K562 (cell line): ENCODE measurements at regions not wholly inside any gene's neighbourhood (a gene's known extent, or its start where the extent isn't known, plus 50 kb on each side); places are given as distances from the start of the nearest gene placed in this dataset.

Source experiments
- ATAC-seq: fragments of 200-7000 bp; cut with Tn5 transposase; 3 replicates; pipeline ENCODE4 v1.9.1; 2020; ENCODE audit warnings: moderate library complexity
- BruUV-seq: library from RNA; stranded (reverse); fragments of 400-500 nt; replicated peaks from 2 replicates; lab custom pipeline; 2021; lab: Mats Ljungman, UMichigan
- CTCF ChIA-PET: fragments of 300-600 bp; formaldehyde crosslinking; extraction: SDS; loops from one replicate; lab custom pipeline; 2021; ENCODE audit warnings: low intra/inter-chr PET ratio; lab: Yijun Ruan, JAX
- POLR2A ChIA-PET: fragments of 300-600, 350-650 bp; sonication (Branson Sonifier 250); formaldehyde crosslinking; extraction: SDS; loops from one replicate; lab custom pipeline; 2021; ENCODE audit warnings: antibody characterized with exemption, inconsistent platforms; lab: Yijun Ruan, JAX
- DNase-seq, 4 experiments: peaks; one replicate each; pipeline versions ENCODE4 v3.0.0 to v3.0.0-alpha.2; 2011 to 2018; ENCODE audit warnings: low spot score in 3 of 4, mixed read lengths in 3 of 4; ENCODE audit errors: extremely low read depth in 1 of 4
- FAIRE-seq: peaks from 2 replicates; lab custom pipeline; 2011; peaks lifted over from hg19 to GRCh38; lab: Jason Lieb, UNC
- H2AFZ ChIP-seq: 2 replicates; pipeline ENCODE4 v1.6.0; 2011; ENCODE audit warnings: low read depth, low read length, control low read depth, inconsistent platforms
- H3K27ac ChIP-seq: fragments of 200-600 bp; 3 replicates; pipeline ENCODE4 v1.8.0; 2011; ENCODE audit warnings: low read depth, mild to moderate bottlenecking, control low read depth, inconsistent platforms, low read length, moderate library complexity, mixed read lengths; ENCODE audit errors: extremely low read depth
- H3K27me3 ChIP-seq, 2 experiments: fragments of 300-600 bp in 1 of 2; 2 replicates in 1 of 2; 3 replicates in 1 of 2; pipeline versions ENCODE4 v1.6.0 to v1.8.0; 2011; ENCODE audit warnings: inconsistent platforms in 2 of 2, low read length in 2 of 2, mild to moderate bottlenecking in 1 of 2, mixed read lengths in 1 of 2, moderate library complexity in 1 of 2; ENCODE audit not compliant: control insufficient read depth in 2 of 2, insufficient read depth in 2 of 2
- H3K36me3 ChIP-seq: fragments of 300-600 bp; 3 replicates; pipeline ENCODE4 v1.8.0; 2011; ENCODE audit warnings: mild to moderate bottlenecking, low read length, inconsistent platforms; ENCODE audit not compliant: control insufficient read depth, insufficient read depth
- H3K4me1 ChIP-seq, 2 experiments: fragments of 200-600 bp in 1 of 2; replicated peaks in 1 of 2; 2 replicates in 1 of 2; 3 replicates in 1 of 2; pipeline versions ENCODE4 v1.5.1 to v1.8.0; 2011; ENCODE audit warnings: inconsistent platforms in 2 of 2, low read length in 2 of 2, mild to moderate bottlenecking in 1 of 2, mixed read lengths in 1 of 2, moderate library complexity in 1 of 2; ENCODE audit not compliant: control insufficient read depth in 2 of 2, insufficient read depth in 2 of 2
- H3K4me2 ChIP-seq: 2 replicates; pipeline ENCODE4 v1.6.1; 2011; ENCODE audit warnings: low read length, control low read depth, inconsistent platforms, mixed read lengths; ENCODE audit not compliant: insufficient read depth
- H3K4me3 ChIP-seq: fragments of 200-600 bp; sonication (generic), shearing (Covaris generic); 2 replicates; pipeline ENCODE4 v1.5.1; 2016; ENCODE audit warnings: control low read depth, inconsistent platforms
- H3K79me2 ChIP-seq: fragments of 200-600 bp; 3 replicates; pipeline ENCODE4 v1.8.0; 2011; ENCODE audit warnings: low read length, inconsistent platforms; ENCODE audit not compliant: control insufficient read depth, insufficient read depth
- H3K9ac ChIP-seq, 2 experiments: 2 replicates each; pipeline versions ENCODE4 v1.6.0 to v1.6.1; 2011; ENCODE audit warnings: low read depth in 2 of 2, low read length in 2 of 2, control low read depth in 1 of 2, inconsistent platforms in 1 of 2, mild to moderate bottlenecking in 1 of 2, mixed read lengths in 1 of 2; ENCODE audit not compliant: insufficient read depth in 1 of 2
- H3K9me1 ChIP-seq: one replicate; pipeline ENCODE4 v1.6.0; 2011; ENCODE audit warnings: inconsistent platforms, mild to moderate bottlenecking, low read length, moderate library complexity; ENCODE audit not compliant: control insufficient read depth, insufficient read depth
- H3K9me3 ChIP-seq: replicated peaks from 2 replicates; pipeline ENCODE4 v1.5.1; 2011; ENCODE audit warnings: low read depth, low read length, inconsistent platforms; ENCODE audit not compliant: control insufficient read depth, insufficient read depth
- H4K20me1 ChIP-seq: replicated peaks from 2 replicates; pipeline ENCODE4 v1.6.1; 2011; ENCODE audit warnings: low read length, inconsistent platforms, mixed read lengths; ENCODE audit not compliant: control insufficient read depth, insufficient read depth
- CHD2 ChIP-seq: IDR thresholded peaks from 2 replicates; pipeline ENCODE4 v1.6.1; 2011; ENCODE audit warnings: low read depth, low read length
- L3MBTL2 ChIP-seq: fragments of 450-650 bp; IDR thresholded peaks from 2 replicates; pipeline ENCODE4 v1.6.1; 2016; ENCODE audit warnings: mild to moderate bottlenecking, moderate library complexity
- RBM25 ChIP-seq: fragments of 200-400 bp; formaldehyde crosslinking; IDR thresholded peaks from 2 replicates; pipeline ENCODE4 v1.6.1; 2018; ENCODE audit warnings: low read length, low read depth, moderate library complexity; ENCODE audit not compliant: severe bottlenecking
- ZNF384 ChIP-seq: IDR thresholded peaks from 2 replicates; pipeline ENCODE4 v1.6.1; 2012; ENCODE audit warnings: low read depth, low read length, improper control_type of control experiment
- WGBS: fragments of 100-300 bp; shearing (Covaris generic); methylation state at CpG from one replicate; pipeline ENCODE4 v1.1.6; 2016; ENCODE audit warnings: low coverage, mixed read lengths; ENCODE audit not compliant: insufficient coverage; ENCODE audit errors: missing lambda C conversion rate; 5-methylcytosine and 5-hydroxymethylcytosine counted together
- in situ Hi-C: fragments of 300-500 bp; cut with MboI; formaldehyde crosslinking; loops from 4 replicates; pipeline ENCODE4 v1.15.0; 2018; ENCODE audit warnings: inconsistent platforms, mixed read lengths
- intact Hi-C: fragments of 100-400 bp; cut with micrococcal nuclease; formaldehyde crosslinking; loops from 2 replicates; pipeline ENCODE4 v1.14.2; 2022
- TF ChIP-seq, protein P1 (sequence below): fragments of 450-650 bp; IDR thresholded peaks from 2 replicates; pipeline ENCODE4 v1.6.1; 2016; ENCODE audit warnings: mild to moderate bottlenecking, moderate library complexity
- TF ChIP-seq, protein P2 (sequence below), 2 experiments: IDR thresholded peaks; 2 replicates each; pipeline ENCODE4 v1.6.1; 2011; ENCODE audit warnings: borderline replicate concordance in 1 of 2, control low read depth in 1 of 2, low read depth in 1 of 2, low read length in 1 of 2, mild to moderate bottlenecking in 1 of 2, mixed read lengths in 1 of 2, moderate library complexity in 1 of 2; ENCODE audit not compliant: insufficient read depth in 1 of 2, insufficient read length in 1 of 2, poor library complexity in 1 of 2, severe bottlenecking in 1 of 2; ENCODE audit errors: extremely low read depth in 1 of 2
- TF ChIP-seq, protein P3 (sequence below): fragments of 450-650 bp; formaldehyde crosslinking; IDR thresholded peaks from 2 replicates; pipeline ENCODE4 v1.4.0; 2022; ENCODE audit warnings: mild to moderate bottlenecking, moderate library complexity

DNA sequence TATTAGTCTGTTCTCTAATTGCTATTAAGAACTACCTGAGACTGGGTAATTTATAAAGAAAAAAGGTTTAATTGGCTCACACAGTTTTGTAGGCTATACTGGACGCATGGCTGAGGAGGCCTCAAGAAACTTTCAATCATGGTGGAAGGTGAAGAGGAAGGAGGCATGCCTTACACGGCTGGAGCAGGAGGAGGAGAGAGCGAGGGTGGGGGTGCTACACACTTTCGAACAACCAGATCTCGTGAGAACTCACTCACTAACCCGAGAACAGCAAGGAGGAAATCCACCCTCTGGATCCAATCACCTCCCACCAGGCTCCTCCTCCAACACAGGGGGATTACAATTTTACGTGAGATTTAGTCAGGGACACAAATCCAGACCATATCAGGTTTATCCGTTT is 90.0 kb downstream of the RMI1 start:
- Histone ChIP-seq H2AFZ (no peak overlapping the region; the same call in 1 of the 2 replicates), H3K9me1 (no peaks in the 10 kb centered on the region), H3K9ac (no peak overlapping the region), H3K27ac (no peak overlapping the region), H4K20me1 (no peaks in the 10 kb centered on the region), H3K4me1 (no peaks in the 10 kb centered on the region), H3K79me2 (no peaks in the 10 kb centered on the region), H3K4me2 (no peak overlapping the region), H3K4me3 (no peak overlapping the region), H3K36me3 (no peaks in the 10 kb centered on the region), H3K9me3 (no peaks in the 10 kb centered on the region), H3K27me3 (no peaks in the 10 kb centered on the region; a peak in 1 of 5 replicates)
- WGBS = 14% methylated on average over 6 of the region's 8 CpGs
- intact Hi-C loops = no loop called here
- ATAC-seq = peak; percentile 77
- FAIRE-seq = no peak
- no TSS peak for BruUV-seq
- peak in 1 of 4 experiments; percentile 9 for DNase-seq
- peak; percentile 79 for TF ChIP-seq L3MBTL2
- TF ChIP-seq, protein P1, sequence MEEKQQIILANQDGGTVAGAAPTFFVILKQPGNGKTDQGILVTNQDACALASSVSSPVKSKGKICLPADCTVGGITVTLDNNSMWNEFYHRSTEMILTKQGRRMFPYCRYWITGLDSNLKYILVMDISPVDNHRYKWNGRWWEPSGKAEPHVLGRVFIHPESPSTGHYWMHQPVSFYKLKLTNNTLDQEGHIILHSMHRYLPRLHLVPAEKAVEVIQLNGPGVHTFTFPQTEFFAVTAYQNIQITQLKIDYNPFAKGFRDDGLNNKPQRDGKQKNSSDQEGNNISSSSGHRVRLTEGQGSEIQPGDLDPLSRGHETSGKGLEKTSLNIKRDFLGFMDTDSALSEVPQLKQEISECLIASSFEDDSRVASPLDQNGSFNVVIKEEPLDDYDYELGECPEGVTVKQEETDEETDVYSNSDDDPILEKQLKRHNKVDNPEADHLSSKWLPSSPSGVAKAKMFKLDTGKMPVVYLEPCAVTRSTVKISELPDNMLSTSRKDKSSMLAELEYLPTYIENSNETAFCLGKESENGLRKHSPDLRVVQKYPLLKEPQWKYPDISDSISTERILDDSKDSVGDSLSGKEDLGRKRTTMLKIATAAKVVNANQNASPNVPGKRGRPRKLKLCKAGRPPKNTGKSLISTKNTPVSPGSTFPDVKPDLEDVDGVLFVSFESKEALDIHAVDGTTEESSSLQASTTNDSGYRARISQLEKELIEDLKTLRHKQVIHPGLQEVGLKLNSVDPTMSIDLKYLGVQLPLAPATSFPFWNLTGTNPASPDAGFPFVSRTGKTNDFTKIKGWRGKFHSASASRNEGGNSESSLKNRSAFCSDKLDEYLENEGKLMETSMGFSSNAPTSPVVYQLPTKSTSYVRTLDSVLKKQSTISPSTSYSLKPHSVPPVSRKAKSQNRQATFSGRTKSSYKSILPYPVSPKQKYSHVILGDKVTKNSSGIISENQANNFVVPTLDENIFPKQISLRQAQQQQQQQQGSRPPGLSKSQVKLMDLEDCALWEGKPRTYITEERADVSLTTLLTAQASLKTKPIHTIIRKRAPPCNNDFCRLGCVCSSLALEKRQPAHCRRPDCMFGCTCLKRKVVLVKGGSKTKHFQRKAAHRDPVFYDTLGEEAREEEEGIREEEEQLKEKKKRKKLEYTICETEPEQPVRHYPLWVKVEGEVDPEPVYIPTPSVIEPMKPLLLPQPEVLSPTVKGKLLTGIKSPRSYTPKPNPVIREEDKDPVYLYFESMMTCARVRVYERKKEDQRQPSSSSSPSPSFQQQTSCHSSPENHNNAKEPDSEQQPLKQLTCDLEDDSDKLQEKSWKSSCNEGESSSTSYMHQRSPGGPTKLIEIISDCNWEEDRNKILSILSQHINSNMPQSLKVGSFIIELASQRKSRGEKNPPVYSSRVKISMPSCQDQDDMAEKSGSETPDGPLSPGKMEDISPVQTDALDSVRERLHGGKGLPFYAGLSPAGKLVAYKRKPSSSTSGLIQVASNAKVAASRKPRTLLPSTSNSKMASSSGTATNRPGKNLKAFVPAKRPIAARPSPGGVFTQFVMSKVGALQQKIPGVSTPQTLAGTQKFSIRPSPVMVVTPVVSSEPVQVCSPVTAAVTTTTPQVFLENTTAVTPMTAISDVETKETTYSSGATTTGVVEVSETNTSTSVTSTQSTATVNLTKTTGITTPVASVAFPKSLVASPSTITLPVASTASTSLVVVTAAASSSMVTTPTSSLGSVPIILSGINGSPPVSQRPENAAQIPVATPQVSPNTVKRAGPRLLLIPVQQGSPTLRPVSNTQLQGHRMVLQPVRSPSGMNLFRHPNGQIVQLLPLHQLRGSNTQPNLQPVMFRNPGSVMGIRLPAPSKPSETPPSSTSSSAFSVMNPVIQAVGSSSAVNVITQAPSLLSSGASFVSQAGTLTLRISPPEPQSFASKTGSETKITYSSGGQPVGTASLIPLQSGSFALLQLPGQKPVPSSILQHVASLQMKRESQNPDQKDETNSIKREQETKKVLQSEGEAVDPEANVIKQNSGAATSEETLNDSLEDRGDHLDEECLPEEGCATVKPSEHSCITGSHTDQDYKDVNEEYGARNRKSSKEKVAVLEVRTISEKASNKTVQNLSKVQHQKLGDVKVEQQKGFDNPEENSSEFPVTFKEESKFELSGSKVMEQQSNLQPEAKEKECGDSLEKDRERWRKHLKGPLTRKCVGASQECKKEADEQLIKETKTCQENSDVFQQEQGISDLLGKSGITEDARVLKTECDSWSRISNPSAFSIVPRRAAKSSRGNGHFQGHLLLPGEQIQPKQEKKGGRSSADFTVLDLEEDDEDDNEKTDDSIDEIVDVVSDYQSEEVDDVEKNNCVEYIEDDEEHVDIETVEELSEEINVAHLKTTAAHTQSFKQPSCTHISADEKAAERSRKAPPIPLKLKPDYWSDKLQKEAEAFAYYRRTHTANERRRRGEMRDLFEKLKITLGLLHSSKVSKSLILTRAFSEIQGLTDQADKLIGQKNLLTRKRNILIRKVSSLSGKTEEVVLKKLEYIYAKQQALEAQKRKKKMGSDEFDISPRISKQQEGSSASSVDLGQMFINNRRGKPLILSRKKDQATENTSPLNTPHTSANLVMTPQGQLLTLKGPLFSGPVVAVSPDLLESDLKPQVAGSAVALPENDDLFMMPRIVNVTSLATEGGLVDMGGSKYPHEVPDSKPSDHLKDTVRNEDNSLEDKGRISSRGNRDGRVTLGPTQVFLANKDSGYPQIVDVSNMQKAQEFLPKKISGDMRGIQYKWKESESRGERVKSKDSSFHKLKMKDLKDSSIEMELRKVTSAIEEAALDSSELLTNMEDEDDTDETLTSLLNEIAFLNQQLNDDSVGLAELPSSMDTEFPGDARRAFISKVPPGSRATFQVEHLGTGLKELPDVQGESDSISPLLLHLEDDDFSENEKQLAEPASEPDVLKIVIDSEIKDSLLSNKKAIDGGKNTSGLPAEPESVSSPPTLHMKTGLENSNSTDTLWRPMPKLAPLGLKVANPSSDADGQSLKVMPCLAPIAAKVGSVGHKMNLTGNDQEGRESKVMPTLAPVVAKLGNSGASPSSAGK = peak; percentile 79
- TF ChIP-seq, protein P2, sequence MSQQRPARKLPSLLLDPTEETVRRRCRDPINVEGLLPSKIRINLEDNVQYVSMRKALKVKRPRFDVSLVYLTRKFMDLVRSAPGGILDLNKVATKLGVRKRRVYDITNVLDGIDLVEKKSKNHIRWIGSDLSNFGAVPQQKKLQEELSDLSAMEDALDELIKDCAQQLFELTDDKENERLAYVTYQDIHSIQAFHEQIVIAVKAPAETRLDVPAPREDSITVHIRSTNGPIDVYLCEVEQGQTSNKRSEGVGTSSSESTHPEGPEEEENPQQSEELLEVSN (IDR thresholded peaks at IDR 0.05; ENCODE audit: borderline replicate concordance in 1 of 2, extremely low read depth in 1 of 2, insufficient read depth in 1 of 2, insufficient read length in 1 of 2, low read depth in 1 of 2, low read length in 1 of 2, poor library complexity in 1 of 2, severe bottlenecking in 1 of 2) = peak in 1 of 2 experiments; percentile 46
- peak; percentile 29 for TF ChIP-seq RBM25
- TF ChIP-seq ZNF384 = no peak
- TF ChIP-seq CHD2 = peak; percentile 89
- TF ChIP-seq, protein P3, sequence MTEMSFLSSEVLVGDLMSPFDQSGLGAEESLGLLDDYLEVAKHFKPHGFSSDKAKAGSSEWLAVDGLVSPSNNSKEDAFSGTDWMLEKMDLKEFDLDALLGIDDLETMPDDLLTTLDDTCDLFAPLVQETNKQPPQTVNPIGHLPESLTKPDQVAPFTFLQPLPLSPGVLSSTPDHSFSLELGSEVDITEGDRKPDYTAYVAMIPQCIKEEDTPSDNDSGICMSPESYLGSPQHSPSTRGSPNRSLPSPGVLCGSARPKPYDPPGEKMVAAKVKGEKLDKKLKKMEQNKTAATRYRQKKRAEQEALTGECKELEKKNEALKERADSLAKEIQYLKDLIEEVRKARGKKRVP (CRISPR knock-in tag) = no peak
- in situ Hi-C loops = no loop called here
- ChIA-PET CTCF (interaction anchor here (0.6 kb wide), 1 partner anchor 11 kb away, joined by 3 read pairs; no protein-coding TSS in a partner anchor), POLR2A (no interaction called here)
